Loucy (cell line): ENCODE measurements at regions not wholly inside any gene's neighbourhood (a gene's known extent, or its start where the extent isn't known, plus 50 kb on each side); places are given as distances from the start of the nearest gene placed in this dataset.

Source experiments
- H2AFZ ChIP-seq: fragments of 200-600 bp; sonication (generic); 2 replicates; pipeline ENCODE4 v1.6.0; 2016; ENCODE audit warnings: antibody characterized with exemption, mild to moderate bottlenecking, low read length, moderate library complexity
- H3F3A ChIP-seq: fragments of 200-600 bp; 2 replicates; pipeline ENCODE4 v1.6.0; 2016; ENCODE audit warnings: antibody characterized with exemption, low read depth, mild to moderate bottlenecking
- H3K27me3 ChIP-seq: fragments of 200-600 bp; sonication (generic); 2 replicates; pipeline ENCODE4 v1.6.1; 2014; ENCODE audit warnings: low read length, mild to moderate bottlenecking; ENCODE audit not compliant: insufficient read depth, poor library complexity, severe bottlenecking
- H3K36me3 ChIP-seq: fragments of 200-600 bp; sonication (generic); 2 replicates; pipeline ENCODE4 v1.6.1; 2016; ENCODE audit warnings: low read length; ENCODE audit not compliant: insufficient read depth
- H3K4me1 ChIP-seq: fragments of 200-600 bp; sonication (generic); 2 replicates; pipeline ENCODE4 v1.5.1; 2014; ENCODE audit warnings: low read length, mild to moderate bottlenecking; ENCODE audit not compliant: insufficient read depth, poor library complexity, severe bottlenecking
- H3K4me2 ChIP-seq: fragments of 200-600 bp; sonication (generic); 2 replicates; pipeline ENCODE4 v1.6.0; 2014; ENCODE audit warnings: antibody characterized with exemption, low read length, low read depth, mild to moderate bottlenecking; ENCODE audit not compliant: poor library complexity, severe bottlenecking
- H3K4me3 ChIP-seq: fragments of 200-600 bp; sonication (generic); 2 replicates; pipeline ENCODE4 v1.5.1; 2014; ENCODE audit warnings: low read length, mild to moderate bottlenecking, mixed read lengths; ENCODE audit not compliant: poor library complexity, severe bottlenecking
- H3K79me2 ChIP-seq: fragments of 200-600 bp; sonication (generic); 2 replicates; pipeline ENCODE4 v1.6.1; 2014; ENCODE audit warnings: low read length; ENCODE audit not compliant: insufficient read depth
- H3K9ac ChIP-seq: fragments of 200-600 bp; sonication (generic); 2 replicates; pipeline ENCODE4 v1.6.0; 2014; ENCODE audit warnings: mild to moderate bottlenecking, low read depth, low read length, moderate library complexity; ENCODE audit not compliant: poor library complexity, severe bottlenecking
- H3K9me2 ChIP-seq: fragments of 200-600 bp; sonication (generic); replicated peaks from 2 replicates; pipeline ENCODE4 v1.6.1; 2016; ENCODE audit warnings: low read depth, low read length, mixed read lengths
- H3K9me3 ChIP-seq: fragments of 200-600 bp; sonication (generic); 2 replicates; pipeline ENCODE4 v1.6.1; 2014; ENCODE audit warnings: mild to moderate bottlenecking, antibody characterized with exemption, low read length, low read depth; ENCODE audit not compliant: insufficient read depth
- H4K20me1 ChIP-seq: fragments of 200-600 bp; sonication (generic); 2 replicates; pipeline ENCODE4 v1.6.0; 2014; ENCODE audit warnings: antibody characterized with exemption, low read length, mild to moderate bottlenecking; ENCODE audit not compliant: insufficient read depth, poor library complexity, severe bottlenecking
- CTCF ChIP-seq: fragments of 200-600 bp; sonication (generic); conservative IDR thresholded peaks from 2 replicates; pipeline ENCODE4 v1.5.1; 2014; ENCODE audit warnings: mild to moderate bottlenecking, antibody characterized with exemption, low read length
- EZH2phosphoT487 ChIP-seq: fragments of 200-600 bp; IDR thresholded peaks from 2 replicates; pipeline ENCODE4 v1.6.1; 2018; ENCODE audit warnings: antibody characterized with exemption, mild to moderate bottlenecking, moderate library complexity, borderline replicate concordance

DNA sequence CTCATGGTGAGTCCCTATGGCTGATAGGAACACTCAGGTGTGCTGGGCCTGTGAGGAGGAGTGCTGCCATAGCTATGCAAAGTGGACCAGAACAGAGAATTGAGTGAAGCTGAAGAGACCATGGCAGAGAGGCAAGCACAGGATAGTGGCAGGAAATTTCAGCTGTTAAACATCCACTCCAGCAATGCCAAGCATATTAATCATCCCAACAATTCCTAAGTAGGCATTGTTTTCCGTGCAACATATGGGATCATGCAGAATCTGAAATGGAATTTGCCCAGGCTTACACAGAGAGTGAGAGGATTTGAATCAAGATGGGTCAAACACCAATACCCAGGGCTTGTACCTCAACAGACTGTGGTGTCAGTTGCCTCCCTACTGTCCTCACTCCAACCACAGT is 582.6 kb upstream of the UBE2E2 start:
- H3K4me2 ChIP-seq = no peak overlapping the region
- no peak overlapping the region for H3K4me3 ChIP-seq
- no peaks in the 10 kb centered on the region for H3K79me2 ChIP-seq
- no peaks in the 10 kb centered on the region; the same call in 1 of the 2 replicates for H3K9me3 ChIP-seq
- H3K9me2 ChIP-seq = no peaks in the 10 kb centered on the region
- peaks cover 15% of the 10 kb centered on the region for H3K4me1 ChIP-seq
- TF ChIP-seq EZH2phosphoT487 (no peak), CTCF (no peak)
- no peaks in the 10 kb centered on the region for H3F3A ChIP-seq
- H3K9ac ChIP-seq = no peak overlapping the region
- 0 out of 2 replicates have a peak overlapping the region, but pooled peaks have one; percentile 65 for H2AFZ ChIP-seq
- no peaks in the 10 kb centered on the region for H3K27me3 ChIP-seq
- no peaks in the 10 kb centered on the region for H4K20me1 ChIP-seq
- H3K36me3 ChIP-seq = no peaks in the 10 kb centered on the region

DNA sequence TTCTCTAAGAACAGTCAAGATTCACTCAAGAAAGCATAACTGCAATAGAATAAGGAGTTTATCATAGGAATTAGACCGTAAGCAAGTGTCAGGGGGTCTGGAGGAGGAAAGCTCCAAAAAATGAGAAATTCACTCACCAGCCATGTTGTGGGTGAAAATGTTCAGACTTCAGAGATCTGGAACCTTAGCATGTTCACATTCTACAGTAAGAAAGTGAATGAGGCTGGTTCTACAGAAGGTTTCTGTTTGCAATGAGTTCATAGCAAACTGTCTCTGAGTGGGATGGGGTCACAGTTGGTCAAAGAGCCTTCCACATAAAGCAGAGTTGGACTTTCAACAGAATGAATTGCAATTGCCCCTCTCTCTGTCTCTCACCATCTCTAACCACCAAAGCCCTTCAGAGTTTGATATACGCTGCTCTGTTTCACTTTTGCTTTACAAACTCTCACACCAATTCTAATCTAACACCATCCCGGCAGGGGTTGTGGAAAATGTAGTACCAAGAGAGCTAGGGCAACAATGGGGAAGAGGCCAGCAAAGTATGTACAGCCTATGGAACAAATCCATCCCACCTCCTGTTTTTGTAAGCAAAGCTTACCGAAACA is 581.8 kb upstream of the UBE2E2 start:
- no peak overlapping the region for H3K4me2 ChIP-seq
- no peaks in the 10 kb centered on the region for H3K9me2 ChIP-seq
- no peaks in the 10 kb centered on the region for H4K20me1 ChIP-seq
- H3K9ac ChIP-seq = no peak overlapping the region
- H3K4me3 ChIP-seq = no peak overlapping the region
- H3K4me1 ChIP-seq = peaks cover 14% of the 10 kb centered on the region
- no peaks in the 10 kb centered on the region; the same call in 1 of the 2 replicates for H3K9me3 ChIP-seq
- TF ChIP-seq CTCF (no peak), EZH2phosphoT487 (no peak)
- no peaks in the 10 kb centered on the region for H3K27me3 ChIP-seq
- no peaks in the 10 kb centered on the region for H3K79me2 ChIP-seq
- H3K36me3 ChIP-seq = no peaks in the 10 kb centered on the region
- H2AFZ ChIP-seq = peak overlapping the region; percentile 65
- no peaks in the 10 kb centered on the region for H3F3A ChIP-seq

DNA sequence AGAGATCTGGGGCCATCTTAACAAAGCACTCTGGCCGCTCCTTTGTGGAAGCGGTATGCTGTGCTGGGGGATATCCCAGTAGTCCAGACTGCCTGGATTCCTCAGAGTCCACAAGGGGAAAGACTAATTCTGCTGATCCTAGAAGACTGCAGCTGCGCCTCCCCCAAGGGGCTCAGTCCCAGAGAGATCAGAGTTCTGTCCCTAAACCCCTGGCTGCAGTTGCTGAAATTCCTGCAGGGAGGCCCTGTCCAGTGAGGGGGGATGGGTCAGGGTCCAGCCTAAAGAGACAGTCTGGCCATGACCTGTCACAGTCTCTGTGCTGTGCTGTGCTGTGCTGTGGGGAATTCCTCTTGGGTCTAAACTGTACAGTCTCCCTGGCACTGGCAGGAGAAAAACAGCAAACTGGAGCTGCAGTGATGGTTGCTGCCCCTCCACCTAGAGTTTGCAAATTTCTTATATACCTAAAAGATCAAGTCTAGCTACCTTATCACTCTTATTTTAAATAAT is 575.1 kb upstream of the UBE2E2 start:
- H3K9me3 ChIP-seq = peaks cover 3% of the 10 kb centered on the region; the same call in 1 of the 2 replicates
- H4K20me1 ChIP-seq = no peaks in the 10 kb centered on the region
- H3K4me2 ChIP-seq = no peak overlapping the region
- H3K4me3 ChIP-seq = no peak overlapping the region
- H3K9ac ChIP-seq = no peak overlapping the region
- H3K4me1 ChIP-seq = peaks cover 11% of the 10 kb centered on the region
- no peaks in the 10 kb centered on the region for H3K36me3 ChIP-seq
- no peaks in the 10 kb centered on the region for H3F3A ChIP-seq
- TF ChIP-seq CTCF (no peak), EZH2phosphoT487 (no peak)
- no peaks in the 10 kb centered on the region for H3K27me3 ChIP-seq
- H2AFZ ChIP-seq = no peak overlapping the region
- H3K9me2 ChIP-seq = no peaks in the 10 kb centered on the region
- H3K79me2 ChIP-seq = no peaks in the 10 kb centered on the region
